ENCODE measurements at regions not wholly inside any gene's neighbourhood (a gene's known extent, or its start where the extent isn't known, plus 50 kb on each side); places are given as distances from the start of the nearest gene placed in this dataset.

DNA sequence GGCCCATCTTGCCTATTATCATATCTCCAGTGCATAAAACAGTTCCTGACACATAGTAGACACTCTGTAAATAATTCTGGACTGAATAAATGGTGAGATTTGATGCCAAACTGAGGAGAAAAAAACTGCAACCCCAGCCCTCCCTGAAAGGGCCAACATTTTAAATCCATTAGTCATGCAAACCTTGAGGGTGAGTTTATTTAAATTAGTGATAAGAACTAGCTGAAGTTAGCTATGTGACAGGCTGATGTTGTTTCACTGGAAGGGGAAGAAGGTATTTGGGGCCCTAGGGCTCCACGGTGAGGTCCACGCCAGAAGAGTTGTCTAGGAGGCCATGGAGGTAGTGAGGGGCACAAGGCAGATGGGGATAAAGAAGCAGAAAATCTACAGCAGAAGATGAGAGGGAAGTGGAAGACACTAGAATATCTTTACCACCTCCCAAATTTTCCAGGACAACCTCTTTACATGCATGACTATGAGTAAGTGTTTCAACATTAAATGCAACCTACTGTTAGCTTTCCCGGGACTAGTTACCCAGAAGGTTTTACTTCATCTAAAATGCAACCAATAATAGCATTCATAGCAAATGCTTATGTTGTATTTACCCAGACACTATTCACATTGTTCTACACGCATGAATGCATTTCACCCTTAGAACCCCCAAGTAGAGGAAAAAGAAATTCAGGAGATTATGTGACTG lies 183.2 kb upstream of the LYZL1 start:
- no peaks in the 10 kb centered on the region for H3K9me2 ChIP-seq (ENCODE audit: low read depth, low read length)
- H3K9me3 ChIP-seq (ENCODE audit: low read length), result no peaks in the 10 kb centered on the region
- TF ChIP-seq EZH2 (IDR thresholded peaks at IDR 0.05; ENCODE audit: borderline replicate concordance, low read length) (no peak), CTCF (IDR thresholded peaks at IDR 0.05; ENCODE audit: low read length) (no peak)
- no peaks in the 10 kb centered on the region for H3F3A ChIP-seq (ENCODE audit: insufficient read depth, low read length)
- H3K27me3 ChIP-seq (ENCODE audit: insufficient read depth, low read length), result 0 out of 2 replicates have a peak, but pooled peaks cover 3% of the 10 kb centered on the region
- H4K20me1 ChIP-seq (ENCODE audit: insufficient read depth, low read length), result no peaks in the 10 kb centered on the region
- no peak overlapping the region for H3K4me2 ChIP-seq (ENCODE audit: low read length)
- no peaks in the 10 kb centered on the region for H3K4me1 ChIP-seq (ENCODE audit: insufficient read depth, low read length, severe bottlenecking)
- H3K36me3 ChIP-seq (ENCODE audit: insufficient read depth, low read length), result no peaks in the 10 kb centered on the region
- no peak overlapping the region for H3K9ac ChIP-seq (ENCODE audit: low read length)
- H3K79me2 ChIP-seq (ENCODE audit: insufficient read depth, low read length), result no peaks in the 10 kb centered on the region
- no peak overlapping the region for H2AFZ ChIP-seq (ENCODE audit: low read length)
- H3K27ac ChIP-seq (ENCODE audit: low read depth, low read length, poor library complexity, severe bottlenecking), result no peak overlapping the region
- H3K4me3 ChIP-seq (ENCODE audit: low read depth, low read length, poor library complexity, severe bottlenecking), result no peak overlapping the region

DNA sequence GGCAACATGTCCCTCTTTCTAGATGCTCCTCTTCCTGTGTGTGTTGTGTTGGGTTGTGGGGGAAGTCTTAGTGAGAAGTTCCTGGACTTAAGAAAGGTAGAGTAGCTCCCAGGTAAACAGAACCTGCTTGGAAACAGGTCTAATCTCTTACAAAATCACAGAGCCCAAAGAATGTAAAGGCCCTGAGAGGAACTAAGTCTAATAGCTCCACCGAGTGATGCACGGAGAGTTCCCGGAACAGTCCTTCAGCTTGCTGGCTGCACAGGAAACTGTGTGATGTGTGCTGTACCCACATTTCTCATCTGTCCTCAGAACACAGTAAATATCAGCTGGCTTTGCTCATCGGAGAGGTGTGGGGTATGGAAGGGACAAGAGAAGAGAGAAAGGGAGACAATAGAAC lies 182.6 kb upstream of the LYZL1 start:
- no peaks in the 10 kb centered on the region for H3K36me3 ChIP-seq (ENCODE audit: insufficient read depth, low read length)
- no peaks in the 10 kb centered on the region for H3K9me3 ChIP-seq (ENCODE audit: low read length)
- H3K27ac ChIP-seq (ENCODE audit: low read depth, low read length, poor library complexity, severe bottlenecking), result no peak overlapping the region
- no peak overlapping the region for H3K4me3 ChIP-seq (ENCODE audit: low read depth, low read length, poor library complexity, severe bottlenecking)
- no peaks in the 10 kb centered on the region for H3K4me1 ChIP-seq (ENCODE audit: insufficient read depth, low read length, severe bottlenecking)
- no peaks in the 10 kb centered on the region for H3F3A ChIP-seq (ENCODE audit: insufficient read depth, low read length)
- H3K9me2 ChIP-seq (ENCODE audit: low read depth, low read length), result no peaks in the 10 kb centered on the region
- H3K4me2 ChIP-seq (ENCODE audit: low read length), result no peak overlapping the region
- TF ChIP-seq EZH2 (IDR thresholded peaks at IDR 0.05; ENCODE audit: borderline replicate concordance, low read length) (no peak), CTCF (IDR thresholded peaks at IDR 0.05; ENCODE audit: low read length) (no peak)
- no peak overlapping the region for H2AFZ ChIP-seq (ENCODE audit: low read length)
- H4K20me1 ChIP-seq (ENCODE audit: insufficient read depth, low read length), result no peaks in the 10 kb centered on the region
- no peak overlapping the region for H3K9ac ChIP-seq (ENCODE audit: low read length)
- no peaks in the 10 kb centered on the region for H3K79me2 ChIP-seq (ENCODE audit: insufficient read depth, low read length)
- H3K27me3 ChIP-seq (ENCODE audit: insufficient read depth, low read length), result 0 out of 2 replicates have a peak, but pooled peaks cover 3% of the 10 kb centered on the region

DNA sequence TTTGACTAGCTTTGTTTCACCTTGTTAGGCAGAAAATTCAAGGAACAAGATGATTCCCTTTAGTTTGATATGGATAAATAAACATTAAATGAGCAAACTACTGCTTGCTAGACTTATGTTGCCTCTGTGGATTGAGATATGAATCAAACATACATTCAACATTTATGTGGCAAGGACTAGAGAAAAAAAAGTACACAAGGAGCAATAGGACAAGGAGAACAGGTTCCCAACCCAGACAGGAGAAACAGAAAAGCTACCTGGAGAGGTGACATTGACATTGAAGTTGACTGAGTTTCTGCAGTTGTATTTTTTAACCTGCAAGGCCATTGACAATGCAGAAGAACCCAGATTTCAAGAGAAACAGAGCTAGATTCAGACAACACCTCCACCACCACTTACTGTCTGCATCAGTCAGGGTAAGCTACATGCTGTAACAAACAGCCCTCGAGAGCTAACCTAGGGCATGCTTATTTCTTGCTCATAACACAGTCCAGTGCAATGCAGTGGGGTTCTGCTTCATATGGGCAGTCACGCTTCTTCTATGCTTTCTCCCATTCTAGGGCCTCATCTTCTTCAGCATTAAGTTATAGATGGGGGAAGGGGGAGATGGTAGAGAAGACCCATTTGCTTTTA lies 180.9 kb upstream of the LYZL1 start:
- no peaks in the 10 kb centered on the region for H3K9me3 ChIP-seq (ENCODE audit: low read length)
- H3K4me2 ChIP-seq (ENCODE audit: low read length), result no peak overlapping the region
- no peak overlapping the region for H3K27ac ChIP-seq (ENCODE audit: low read depth, low read length, poor library complexity, severe bottlenecking)
- 0 out of 2 replicates have a peak, but pooled peaks cover 2% of the 10 kb centered on the region for H3K27me3 ChIP-seq (ENCODE audit: insufficient read depth, low read length)
- H3K4me3 ChIP-seq (ENCODE audit: low read depth, low read length, poor library complexity, severe bottlenecking), result no peak overlapping the region
- no peak overlapping the region for H2AFZ ChIP-seq (ENCODE audit: low read length)
- H3K9me2 ChIP-seq (ENCODE audit: low read depth, low read length), result no peaks in the 10 kb centered on the region
- no peaks in the 10 kb centered on the region for H3K36me3 ChIP-seq (ENCODE audit: insufficient read depth, low read length)
- H4K20me1 ChIP-seq (ENCODE audit: insufficient read depth, low read length), result no peaks in the 10 kb centered on the region
- TF ChIP-seq CTCF (IDR thresholded peaks at IDR 0.05; ENCODE audit: low read length) (no peak), EZH2 (IDR thresholded peaks at IDR 0.05; ENCODE audit: borderline replicate concordance, low read length) (no peak)
- H3F3A ChIP-seq (ENCODE audit: insufficient read depth, low read length), result no peaks in the 10 kb centered on the region
- H3K9ac ChIP-seq (ENCODE audit: low read length), result no peak overlapping the region
- no peaks in the 10 kb centered on the region for H3K79me2 ChIP-seq (ENCODE audit: insufficient read depth, low read length)
- no peaks in the 10 kb centered on the region for H3K4me1 ChIP-seq (ENCODE audit: insufficient read depth, low read length, severe bottlenecking)

Data from OCI-LY1 (cell line).